HG03108 (cell line): ENCODE measurements at regions not wholly inside any gene's neighbourhood (a gene's known extent, or its start where the extent isn't known, plus 50 kb on each side); places are given as distances from the start of the nearest gene placed in this dataset.
"Not testable (repeated sequence)": the region's sequence is repeated elsewhere in the genome, so short reads cannot be mapped to it uniquely, and the experiment has no call there.

Source experiments
- ATAC-seq: cut with Tn5 transposase; IDR thresholded peaks from one replicate; pipeline ENCODE4 v1.9.1; 2021; ENCODE audit warnings: moderate library complexity; ENCODE audit not compliant: unreplicated experiment

DNA sequence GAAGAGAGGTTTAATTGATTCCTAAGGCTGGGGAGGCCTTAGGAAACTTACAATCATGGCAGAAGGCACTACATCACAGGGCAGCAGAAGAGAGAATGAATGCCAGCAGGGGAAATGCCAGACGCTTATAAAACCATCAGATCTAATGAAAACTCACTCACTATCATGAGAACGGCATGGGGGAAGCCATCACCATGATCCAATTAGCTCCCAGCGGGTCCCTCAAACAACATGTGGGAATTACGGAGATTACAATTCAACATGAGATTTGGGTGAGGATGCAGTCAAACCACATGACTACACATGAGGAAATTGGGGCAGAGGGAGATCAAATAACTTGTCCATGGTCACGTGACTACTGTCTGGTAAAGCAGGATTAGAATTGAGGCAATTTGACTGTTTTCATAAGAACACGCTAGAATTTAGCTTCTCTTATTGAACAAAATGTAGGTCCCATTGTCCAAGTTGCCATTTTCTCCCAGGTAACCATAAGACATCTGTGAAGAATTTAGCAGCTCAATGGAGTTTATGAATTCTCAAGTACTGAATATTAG lies 445.1 kb upstream of the CDH20 start:
- no peak for ATAC-seq

DNA sequence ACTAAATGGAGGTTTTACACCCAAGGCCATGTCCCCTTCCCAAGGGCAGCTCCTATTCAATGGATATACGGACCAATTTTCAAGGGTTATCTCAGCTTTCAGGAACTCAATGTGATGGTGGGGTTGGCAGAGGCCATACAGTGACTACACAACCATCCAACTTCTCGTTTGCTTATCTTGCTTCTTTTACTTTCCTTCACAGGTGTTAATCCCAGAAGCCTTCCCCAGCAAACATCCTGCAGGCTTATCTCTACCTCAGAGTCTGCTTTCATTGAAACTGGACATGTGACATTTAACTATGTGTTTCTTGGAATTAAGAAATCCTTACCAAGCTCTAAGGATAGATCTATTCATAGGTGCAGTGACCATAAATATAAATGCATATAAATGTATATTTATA lies 443.8 kb upstream of the CDH20 start:
- ATAC-seq: no peak

DNA sequence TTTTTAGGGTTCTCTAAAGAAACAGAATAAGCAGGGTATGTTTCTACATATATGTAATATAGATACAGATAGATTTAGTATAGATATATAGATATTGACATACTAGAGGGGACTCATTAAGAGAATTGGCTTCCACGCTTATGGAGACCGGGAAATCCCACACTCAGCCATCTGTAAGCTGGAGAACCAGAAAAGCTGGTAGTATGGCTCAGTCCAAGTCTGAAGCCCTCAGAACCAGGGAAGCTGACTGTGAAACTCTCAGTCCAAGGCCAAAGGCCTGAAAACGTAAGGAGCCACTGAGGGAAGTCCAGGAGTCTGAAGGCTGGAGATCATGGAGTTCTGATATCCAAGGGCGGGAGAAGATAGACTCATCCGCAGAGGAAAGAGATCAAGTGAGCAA lies 441.3 kb upstream of the CDH20 start:
- no peak for ATAC-seq

DNA sequence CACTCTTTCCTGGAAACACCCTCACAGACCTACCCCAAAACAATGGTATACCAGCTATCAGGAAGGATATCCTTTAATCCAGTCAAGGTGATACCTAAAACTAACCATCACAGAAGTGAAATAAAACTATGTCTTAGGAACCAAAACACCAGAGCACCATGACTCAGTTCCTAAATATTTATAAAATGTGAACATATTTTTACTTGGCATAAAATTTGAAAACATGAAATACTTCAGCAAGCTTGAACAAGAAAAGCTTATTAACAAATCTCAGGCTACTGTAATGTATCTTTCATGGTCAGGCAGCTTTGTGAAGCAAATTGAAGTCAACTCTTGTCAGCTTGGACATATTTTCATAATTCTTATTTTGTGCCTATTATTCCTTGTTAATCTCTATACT lies 440.8 kb upstream of the CDH20 start:
- ATAC-seq: no peak

DNA sequence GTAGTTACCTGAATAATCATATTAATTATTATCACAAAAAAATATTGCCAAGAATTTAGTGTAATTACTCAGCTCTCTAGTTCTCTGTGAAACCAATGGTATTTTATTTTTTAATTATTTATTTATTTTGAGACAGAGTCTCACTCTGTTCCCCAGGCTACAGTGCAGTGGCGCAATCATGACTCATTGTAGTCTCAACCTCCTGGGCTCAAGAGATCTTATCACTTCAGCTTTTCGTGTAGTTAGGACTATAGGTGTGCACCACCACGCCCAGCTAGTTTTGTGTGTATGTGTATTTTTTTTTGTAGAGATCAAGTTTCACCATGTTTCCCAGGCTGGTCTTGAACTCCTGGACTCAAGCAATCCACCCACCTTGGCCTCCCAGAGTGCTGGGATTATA lies 440.4 kb upstream of the CDH20 start:
- ATAC-seq: no peak

DNA sequence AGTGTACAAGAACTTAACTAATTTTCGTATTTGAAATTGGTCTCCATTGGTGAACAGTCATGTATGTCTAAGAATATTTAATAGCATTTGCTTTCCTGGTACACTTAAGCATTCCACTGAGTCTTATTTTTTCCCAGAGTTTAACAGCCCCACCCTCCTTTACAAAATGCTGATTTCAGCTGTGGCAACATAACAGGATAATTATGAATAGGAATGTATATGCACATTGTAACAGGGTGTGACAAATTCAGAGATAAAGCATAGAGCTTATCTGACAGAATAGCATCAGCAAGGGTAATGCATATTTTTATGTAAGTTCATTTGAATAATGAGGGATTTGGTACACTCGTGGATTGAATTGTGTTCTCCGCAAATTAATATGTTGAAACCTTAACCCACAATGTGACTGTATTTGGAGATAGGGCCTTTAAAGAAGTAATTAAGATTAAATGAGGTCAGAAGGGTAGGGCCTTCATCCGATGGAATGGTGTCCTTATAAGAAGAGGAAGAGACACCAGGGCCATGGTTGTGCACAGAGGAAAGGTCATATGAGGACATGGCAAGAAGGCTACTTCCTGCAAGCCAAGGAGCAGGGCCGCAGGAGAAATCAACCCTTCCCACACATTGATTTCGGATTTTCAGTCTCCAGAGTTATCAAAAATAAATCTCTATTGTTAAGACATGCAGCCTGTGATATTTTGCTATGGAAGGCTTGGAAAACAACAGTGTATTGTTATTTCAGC lies 439.7 kb upstream of the CDH20 start:
- ATAC-seq: no peak

DNA sequence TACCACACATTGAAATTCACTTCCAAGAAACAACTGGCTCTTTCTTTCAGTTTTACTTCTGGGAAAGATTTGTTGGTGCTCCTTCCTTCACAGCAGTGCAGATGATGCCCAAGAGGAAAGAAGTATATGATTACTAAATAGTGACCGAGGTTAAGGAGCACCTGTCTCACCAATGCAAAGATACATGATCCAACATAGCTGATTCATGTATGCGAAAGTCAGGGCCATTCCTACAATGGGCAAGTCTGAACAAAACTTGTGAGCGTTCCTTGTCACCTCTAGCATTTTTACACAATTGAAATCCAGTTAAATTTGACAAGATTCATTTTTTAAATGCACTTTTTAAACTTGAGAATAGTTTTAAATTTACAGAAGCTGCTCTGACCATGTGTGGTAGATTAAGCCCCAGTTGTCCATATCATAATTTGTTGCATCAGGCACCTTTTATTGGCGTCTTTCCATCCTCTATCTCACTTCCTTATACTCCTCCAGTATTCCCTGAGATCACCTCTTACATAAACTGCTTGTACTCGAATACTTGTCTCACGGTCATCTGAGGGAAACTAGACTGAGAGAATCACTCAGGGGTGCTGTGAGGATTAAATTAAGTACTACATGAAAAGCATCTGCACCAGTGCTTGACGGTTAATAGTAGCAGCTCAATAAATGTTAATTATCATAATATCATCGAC lies 438.8 kb upstream of the CDH20 start:
- ATAC-seq: no peak

DNA sequence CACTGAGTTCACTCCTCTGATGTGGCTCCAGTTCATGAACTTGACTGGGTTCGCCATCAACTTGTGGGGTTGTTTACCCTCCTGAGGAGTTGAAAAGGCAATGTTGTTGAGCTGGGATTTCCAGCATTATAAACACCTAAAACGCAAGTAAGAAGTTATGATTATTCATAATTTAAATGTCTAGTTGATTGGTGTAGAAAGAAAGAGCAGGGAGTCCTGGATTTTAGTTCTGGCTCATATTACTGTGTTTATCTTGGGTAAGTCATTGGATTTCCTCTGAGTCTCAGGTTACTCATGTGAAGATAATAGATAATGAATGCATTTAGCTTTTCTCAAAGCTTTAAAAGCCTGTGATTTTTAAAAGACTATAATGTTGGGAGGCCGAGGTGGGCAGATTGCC lies 438.0 kb upstream of the CDH20 start:
- no peak for ATAC-seq

DNA sequence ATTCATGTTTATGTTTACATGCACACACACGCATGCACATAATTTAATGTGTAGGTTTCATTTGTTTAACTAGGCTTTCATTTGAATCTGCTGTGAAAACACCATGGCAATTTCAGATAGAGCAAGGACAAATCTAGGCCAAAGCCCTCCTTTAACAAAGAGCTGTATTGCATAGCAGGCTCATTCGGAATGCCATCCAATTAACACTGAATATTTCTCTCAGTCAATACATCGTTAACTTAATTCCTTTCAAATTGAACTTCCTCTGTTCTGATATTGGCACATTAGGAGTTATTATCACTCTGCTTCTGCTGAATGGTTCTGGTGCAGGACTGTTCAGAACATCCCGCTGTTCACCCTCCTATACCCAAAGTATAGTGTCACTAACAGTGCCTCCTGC lies 435.1 kb upstream of the CDH20 start:
- no peak for ATAC-seq

DNA sequence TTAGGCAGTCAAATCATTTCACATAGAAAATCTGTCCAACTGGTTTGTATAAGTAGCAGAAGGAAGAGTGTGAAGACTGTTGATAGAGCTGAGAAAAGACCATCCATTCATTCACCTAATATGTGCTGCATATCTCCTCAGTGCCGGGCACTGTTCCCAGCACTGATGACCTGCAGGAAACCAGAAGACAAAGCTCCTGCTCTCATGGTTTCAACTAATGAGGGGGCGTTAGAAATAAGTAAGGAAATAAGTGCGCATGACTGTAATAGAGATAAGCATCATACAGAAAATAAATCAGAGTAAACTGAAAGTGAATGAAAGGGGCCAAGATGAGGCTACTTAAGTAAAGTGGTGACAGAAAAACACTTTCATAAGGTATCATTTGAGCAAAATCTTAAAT lies 427.5 kb upstream of the CDH20 start:
- no peak for ATAC-seq

DNA sequence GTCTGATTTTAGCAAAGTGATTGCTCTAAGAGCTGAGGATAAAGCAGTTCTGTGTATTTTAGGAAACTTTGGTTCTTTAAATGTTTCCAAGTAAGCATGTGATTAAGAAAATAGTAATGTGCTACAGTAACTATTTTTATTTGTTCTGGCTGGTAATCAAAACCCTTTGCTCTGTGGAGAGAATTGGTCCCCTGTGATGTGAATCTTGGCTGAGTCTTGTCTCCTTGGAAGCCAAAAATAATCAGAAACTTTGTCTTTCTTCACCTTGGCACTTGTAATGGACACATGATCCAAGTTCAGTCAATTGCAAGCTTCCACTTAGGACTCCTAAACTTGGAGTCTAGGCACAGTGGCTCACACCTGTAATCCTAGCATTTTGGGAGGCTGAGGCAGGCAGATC lies 422.7 kb upstream of the CDH20 start:
- ATAC-seq: no peak

DNA sequence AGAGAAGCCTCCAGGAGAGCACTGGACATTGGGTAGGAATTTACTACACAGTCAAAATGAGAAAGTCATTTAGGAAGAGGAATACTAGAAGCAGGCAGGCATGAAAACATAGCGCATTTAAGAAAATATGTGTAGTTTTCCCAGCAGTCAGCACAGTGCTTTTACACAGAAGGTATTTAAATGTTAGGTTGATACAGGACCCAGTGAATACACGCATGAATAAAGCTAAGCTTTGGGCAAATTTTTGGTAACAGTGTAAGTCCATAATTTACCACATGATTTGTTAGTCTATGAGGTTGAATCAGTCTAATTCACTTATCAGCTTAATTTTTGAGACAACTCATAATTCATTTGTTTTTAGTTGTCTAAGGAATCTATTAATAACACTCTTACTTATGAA lies 421.7 kb upstream of the CDH20 start:
- no peak for ATAC-seq

DNA sequence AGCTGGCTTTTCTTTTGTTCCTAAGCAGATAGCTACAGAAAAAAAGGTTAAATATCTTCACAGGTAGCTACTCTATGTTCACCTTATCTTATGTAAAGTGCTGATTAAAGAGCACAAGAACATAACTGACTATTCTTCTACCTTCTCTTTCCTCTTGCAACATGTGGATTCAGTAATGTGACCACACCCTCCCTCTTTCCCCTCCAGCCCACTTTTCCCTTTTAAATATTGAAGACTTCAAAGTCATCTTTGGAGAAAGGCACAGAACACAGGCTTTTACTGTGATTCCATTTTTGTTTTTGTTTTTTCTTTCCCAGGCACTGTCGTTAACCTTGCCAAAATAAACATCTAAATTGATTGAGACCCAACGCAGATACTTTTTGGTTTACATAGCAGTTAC lies 418.1 kb upstream of the CDH20 start:
- no peak for ATAC-seq

DNA sequence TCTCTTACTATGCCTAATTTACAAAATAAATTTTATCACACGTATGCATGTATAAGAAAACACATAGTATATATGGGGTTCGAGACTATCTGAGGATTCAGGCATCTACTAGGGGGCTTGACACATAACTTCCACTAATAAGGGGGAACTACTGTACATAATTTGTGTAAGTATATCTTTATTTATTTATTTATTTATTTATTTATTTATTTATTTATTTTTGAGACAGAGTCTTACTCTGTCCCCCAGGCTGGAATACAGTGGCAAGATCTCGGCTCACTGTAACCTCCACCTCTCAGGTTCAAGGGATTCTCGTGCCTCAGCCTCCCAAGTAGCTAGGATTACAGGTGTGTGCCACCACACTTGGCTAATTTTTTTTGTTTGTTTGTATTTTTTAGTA lies 414.4 kb upstream of the CDH20 start:
- ATAC-seq: not testable (repeated sequence)

DNA sequence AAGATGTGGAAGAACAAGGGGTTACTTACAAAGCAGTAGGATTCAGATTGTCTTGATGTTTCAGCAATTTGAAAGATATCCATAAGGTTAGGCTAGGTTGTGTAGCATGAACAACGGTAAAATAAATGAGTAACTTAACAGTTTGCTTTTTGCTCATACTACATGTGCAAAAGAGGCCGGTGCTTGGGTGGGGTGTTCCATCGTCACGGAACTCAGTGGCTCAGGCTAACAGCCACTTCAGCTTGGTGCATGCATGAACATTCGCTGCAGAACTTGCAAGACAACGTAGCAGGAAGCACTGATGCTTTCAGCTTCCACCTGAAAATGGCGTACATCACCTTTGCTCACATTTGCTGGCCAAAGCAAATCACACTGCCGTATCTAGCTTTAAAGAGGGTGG lies 407.3 kb upstream of the CDH20 start:
- no peak for ATAC-seq

DNA sequence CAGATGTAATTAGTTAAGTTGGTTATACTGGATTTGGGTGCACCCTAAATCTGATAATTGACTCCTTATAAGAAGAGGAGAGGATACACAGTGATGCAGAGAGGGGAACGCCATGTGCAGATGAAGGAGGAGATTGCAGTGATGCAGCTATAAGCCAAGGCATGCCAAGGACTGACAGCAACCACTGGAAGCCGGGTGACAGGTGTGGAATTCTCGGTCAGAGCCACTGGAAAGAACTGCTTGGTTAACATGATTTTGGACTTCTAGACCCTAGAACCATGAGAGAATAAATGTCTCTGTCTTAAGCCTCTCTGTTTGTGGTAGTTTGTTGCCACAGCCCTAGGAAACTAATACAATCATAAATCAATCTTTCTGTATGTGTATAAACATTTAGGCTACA lies 403.3 kb upstream of the CDH20 start:
- no peak for ATAC-seq

DNA sequence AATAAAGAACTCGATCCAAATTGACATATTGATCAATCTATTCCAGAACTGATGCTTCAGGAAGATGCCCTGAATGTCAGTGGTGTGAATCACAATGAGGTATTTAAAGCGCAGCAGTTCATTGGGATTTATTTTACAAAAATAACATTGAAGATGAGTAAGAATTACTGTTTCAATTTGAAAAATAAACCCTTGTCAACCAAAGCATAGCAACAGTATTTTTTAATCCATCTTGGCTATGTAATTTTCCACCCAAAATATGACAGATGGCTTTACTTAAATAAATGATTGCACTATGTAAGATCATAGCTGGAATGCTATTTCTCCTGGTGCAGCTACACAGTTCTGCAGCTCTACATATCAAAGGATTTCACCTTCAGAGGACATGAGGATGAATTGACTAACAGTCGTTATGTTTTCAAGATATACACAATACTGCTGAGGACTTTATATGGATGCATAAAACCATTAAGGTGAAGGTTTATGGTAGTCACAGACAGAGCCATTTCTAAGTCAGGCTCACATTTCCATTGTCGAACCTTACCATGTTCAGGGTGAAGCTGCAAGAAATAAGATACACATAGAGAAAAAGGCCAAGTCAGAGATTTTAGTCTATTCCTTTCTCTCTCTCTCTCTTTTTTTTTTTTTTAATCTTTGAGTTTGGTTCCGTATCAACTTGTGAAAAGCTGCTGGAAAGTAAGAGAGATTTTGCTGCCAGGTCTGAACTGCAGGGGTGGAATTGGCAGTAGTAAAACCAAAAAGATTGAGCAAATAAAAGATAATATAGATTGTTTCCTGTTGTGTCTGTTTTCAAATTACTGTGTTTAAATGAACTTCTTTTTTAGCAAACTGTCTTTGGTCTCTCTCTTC lies 398.0 kb upstream of the CDH20 start:
- ATAC-seq: no peak

DNA sequence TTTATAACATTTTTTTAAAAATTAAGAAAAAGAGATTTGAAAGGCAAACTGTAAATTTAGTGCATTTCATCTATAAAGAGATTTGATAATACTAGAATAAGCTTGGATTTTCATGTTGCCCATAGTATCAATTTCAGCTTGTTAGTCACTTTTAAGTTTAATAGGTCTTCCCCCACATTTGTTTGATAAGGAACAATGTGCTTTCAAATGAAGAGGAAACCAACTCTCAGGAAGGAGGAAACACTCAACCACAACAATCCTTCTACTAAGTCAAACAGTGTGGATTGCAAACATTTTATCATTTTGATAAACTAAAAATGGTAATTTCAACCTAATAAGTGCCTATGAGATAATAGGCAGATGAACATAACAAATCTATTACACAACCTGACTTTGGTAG lies 397.1 kb upstream of the CDH20 start:
- ATAC-seq: no peak

DNA sequence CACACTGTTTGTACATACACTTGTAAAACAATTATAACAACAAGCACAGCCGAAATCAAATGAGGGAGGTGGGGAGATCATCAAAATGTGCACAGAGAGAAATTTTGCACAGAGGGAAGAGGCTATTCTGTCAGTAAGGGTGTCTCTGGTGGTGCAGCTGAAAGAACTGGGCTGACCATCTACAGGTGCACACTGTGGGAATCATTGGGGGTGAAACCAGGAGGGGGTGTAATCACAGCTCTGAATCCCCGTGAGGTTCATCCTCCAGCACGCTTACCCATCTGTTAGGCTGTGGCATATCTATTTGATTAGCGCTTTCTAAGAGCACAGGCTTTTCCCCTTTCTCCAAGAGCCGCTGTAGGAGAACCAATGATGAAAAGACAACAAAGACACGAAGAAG lies 389.9 kb upstream of the CDH20 start:
- no peak for ATAC-seq

DNA sequence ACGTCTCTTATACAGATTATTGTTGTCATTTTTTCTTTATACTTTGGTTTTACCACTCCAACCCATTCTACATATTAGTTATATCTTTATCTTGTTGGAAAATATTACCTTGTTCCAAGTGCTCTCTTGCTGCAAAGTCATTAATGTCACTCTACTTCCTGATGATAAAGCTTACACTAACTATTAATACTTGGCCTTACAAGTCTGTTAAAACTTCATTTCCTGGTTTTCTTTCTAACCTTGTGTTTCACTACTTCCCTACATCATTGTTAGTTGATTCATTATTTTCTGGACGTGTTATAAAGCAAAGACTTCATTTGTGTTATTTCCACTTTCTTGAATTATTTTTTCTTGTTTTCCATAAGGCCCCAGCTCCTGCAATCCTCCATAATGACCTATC lies 382.6 kb upstream of the CDH20 start:
- no peak for ATAC-seq

DNA sequence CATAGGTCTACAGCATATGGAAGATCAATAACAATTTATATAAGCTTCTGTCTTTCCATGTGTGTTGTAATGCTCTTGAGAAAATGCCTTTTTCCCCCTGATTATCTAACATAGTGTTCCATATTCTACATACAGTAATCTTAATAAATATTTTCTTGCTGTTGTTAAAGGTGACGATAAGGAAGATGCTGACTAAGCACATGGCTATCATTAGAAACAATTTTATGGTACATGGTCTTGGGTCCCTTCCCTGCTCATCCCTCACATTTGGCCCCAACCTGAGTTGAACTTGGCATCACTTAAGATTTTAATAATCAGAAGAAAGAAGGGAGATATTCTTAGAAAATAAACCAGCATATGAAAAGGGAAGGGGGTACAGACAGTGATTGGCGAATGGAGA lies 382.1 kb upstream of the CDH20 start:
- no peak for ATAC-seq

DNA sequence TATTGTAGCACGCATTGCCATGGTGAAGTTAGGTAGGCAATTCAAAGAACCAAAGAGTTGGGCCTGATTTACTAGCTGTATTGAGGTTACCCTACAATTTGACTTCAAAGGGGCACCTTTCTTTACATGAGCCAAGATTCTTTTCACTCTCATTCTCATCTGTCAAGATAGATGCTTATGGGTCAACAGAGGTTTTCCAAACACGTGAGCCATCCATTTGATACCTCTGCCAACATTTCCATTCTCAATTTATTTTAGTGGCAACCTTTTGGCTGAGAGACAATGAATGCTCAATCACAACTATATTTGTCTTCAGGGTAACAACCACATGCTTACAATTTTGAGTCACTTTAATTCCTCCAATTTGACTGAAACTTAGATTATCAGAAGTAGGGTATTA lies 370.6 kb upstream of the CDH20 start:
- ATAC-seq: no peak
